Caco-2 (cell line): ENCODE measurements at regions not wholly inside any gene's neighbourhood (a gene's known extent, or its start where the extent isn't known, plus 50 kb on each side); places are given as distances from the start of the nearest gene placed in this dataset.
"Not testable (repeated sequence)": the region's sequence is repeated elsewhere in the genome, so short reads cannot be mapped to it uniquely, and the experiment has no call there.

Experiments used
- BruUV-seq: library from RNA; stranded (reverse); fragments of 400-500 nt; replicated peaks from 2 replicates; lab custom pipeline; 2021; lab: Mats Ljungman, UMichigan
- CTCF ChIA-PET: fragments of 300-600 bp; sonication (Branson Sonifier 250); formaldehyde crosslinking; loops from one replicate; lab custom pipeline; 2022; ENCODE audit warnings: antibody characterized with exemption; lab: Charles Lee
- POLR2A ChIA-PET: fragments of 300-600 bp; sonication (Branson Sonifier 250); formaldehyde crosslinking; loops from one replicate; lab custom pipeline; 2022; ENCODE audit warnings: antibody characterized with exemption; lab: Charles Lee
- DNase-seq, 2 experiments: peaks; one replicate each; pipeline versions ENCODE4 v3.0.0 to v3.0.0-alpha.2; 2020 to 2022
- H3K27me3 ChIP-seq: replicated peaks from 2 replicates; pipeline ENCODE4 v1.6.0; 2011; ENCODE audit warnings: low read length; ENCODE audit not compliant: control insufficient read depth, insufficient read depth
- H3K36me3 ChIP-seq: 2 replicates; pipeline ENCODE4 v1.5.1; 2011; ENCODE audit warnings: low read length; ENCODE audit not compliant: control insufficient read depth, insufficient read depth
- H3K4me1 ChIP-seq: fragments of 250-450 bp; sonication (Bioruptor Pico); 2 replicates; pipeline ENCODE4 v1.5.1; 2020; ENCODE audit warnings: mild to moderate bottlenecking
- H3K4me3 ChIP-seq: 2 replicates; pipeline ENCODE4 v1.5.1; 2011; ENCODE audit warnings: low read depth, mild to moderate bottlenecking, control low read depth, low read length
- H3K9me3 ChIP-seq: fragments of 250-450 bp; sonication (Bioruptor Pico); 2 replicates; pipeline ENCODE4 v1.5.1; 2020; ENCODE audit warnings: mild to moderate bottlenecking, moderate library complexity
- H3K27ac Mint-ChIP-seq: one replicate; pipeline ENCODE4 v1.8.0; 2022; ENCODE audit warnings: mixed read lengths; ENCODE audit not compliant: unreplicated experiment
- H3K27me3 Mint-ChIP-seq: one replicate; pipeline ENCODE4 v1.8.0; 2022; ENCODE audit warnings: mixed read lengths; ENCODE audit not compliant: insufficient read depth, unreplicated experiment
- H3K36me3 Mint-ChIP-seq: one replicate; pipeline ENCODE4 v1.8.0; 2022; ENCODE audit warnings: mild to moderate bottlenecking, mixed read lengths; ENCODE audit not compliant: insufficient read depth, unreplicated experiment
- H3K4me1 Mint-ChIP-seq: one replicate; pipeline ENCODE4 v1.8.0; 2022; ENCODE audit warnings: low read depth, mixed read lengths; ENCODE audit not compliant: unreplicated experiment
- H3K4me3 Mint-ChIP-seq: one replicate; pipeline ENCODE4 v1.8.0; 2022; ENCODE audit warnings: mild to moderate bottlenecking, moderate library complexity, mixed read lengths; ENCODE audit not compliant: unreplicated experiment
- H3K9me3 Mint-ChIP-seq: one replicate; pipeline ENCODE4 v1.8.0; 2022; ENCODE audit warnings: mixed read lengths; ENCODE audit not compliant: unreplicated experiment
- intact Hi-C: fragments of 100-400 bp; cut with micrococcal nuclease; formaldehyde crosslinking; loops from one replicate; pipeline ENCODE4 v1.10.0; 2022; ENCODE audit not compliant: unreplicated experiment
- TF ChIP-seq, protein P1 (sequence below), 2 experiments: fragments of 200-600 bp in 1 of 2; IDR thresholded peaks; 1 replicate in 1 of 2; 2 replicates in 1 of 2; pipeline versions ENCODE4 v1.5.1 to v1.8.0; 2011 to 2022; ENCODE audit warnings: antibody characterized with exemption in 1 of 2, control low read depth in 1 of 2, inconsistent platforms in 1 of 2, low read depth in 1 of 2, low read length in 1 of 2, mild to moderate bottlenecking in 1 of 2, moderate library complexity in 1 of 2; ENCODE audit not compliant: insufficient read depth in 1 of 2, severe bottlenecking in 1 of 2, unreplicated experiment in 1 of 2

DNA sequence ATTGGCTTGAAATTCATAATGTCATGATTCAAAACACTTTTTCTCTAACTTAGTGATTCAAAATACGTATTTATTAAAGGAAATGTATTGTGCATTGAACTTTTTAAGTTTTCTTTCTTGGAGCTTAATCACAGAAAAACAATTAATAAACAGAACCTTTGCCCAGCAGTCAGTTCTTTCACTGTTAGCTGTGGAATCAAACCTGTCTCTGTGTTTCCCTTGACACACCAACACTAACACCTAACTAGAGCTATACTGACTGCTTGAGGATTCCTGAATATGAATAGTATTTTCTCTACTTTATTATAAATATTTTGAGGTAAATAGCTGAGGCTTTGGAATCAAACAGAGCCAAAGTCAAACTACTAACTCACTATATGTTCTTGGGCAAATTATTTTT is 296.4 kb downstream of the HIVEP2 start:
- BruUV-seq, result no TSS peak
- no peak overlapping the region for H3K4me3 ChIP-seq
- H3K9me3 ChIP-seq, result no peaks in the 10 kb centered on the region
- no peaks in the 10 kb centered on the region for H3K36me3 ChIP-seq
- Mint-ChIP-seq H3K4me3 (no peak overlapping the region), H3K27me3 (peaks cover 3% of the 10 kb centered on the region), H3K36me3 (no peaks in the 10 kb centered on the region), H3K27ac (no peak overlapping the region), H3K9me3 (no peaks in the 10 kb centered on the region), H3K4me1 (no peaks in the 10 kb centered on the region)
- H3K4me1 ChIP-seq, result 0 out of 2 replicates have a peak, but pooled peaks cover 6% of the 10 kb centered on the region
- ChIA-PET CTCF (no interaction called here), POLR2A (no interaction called here)
- TF ChIP-seq, protein P1, sequence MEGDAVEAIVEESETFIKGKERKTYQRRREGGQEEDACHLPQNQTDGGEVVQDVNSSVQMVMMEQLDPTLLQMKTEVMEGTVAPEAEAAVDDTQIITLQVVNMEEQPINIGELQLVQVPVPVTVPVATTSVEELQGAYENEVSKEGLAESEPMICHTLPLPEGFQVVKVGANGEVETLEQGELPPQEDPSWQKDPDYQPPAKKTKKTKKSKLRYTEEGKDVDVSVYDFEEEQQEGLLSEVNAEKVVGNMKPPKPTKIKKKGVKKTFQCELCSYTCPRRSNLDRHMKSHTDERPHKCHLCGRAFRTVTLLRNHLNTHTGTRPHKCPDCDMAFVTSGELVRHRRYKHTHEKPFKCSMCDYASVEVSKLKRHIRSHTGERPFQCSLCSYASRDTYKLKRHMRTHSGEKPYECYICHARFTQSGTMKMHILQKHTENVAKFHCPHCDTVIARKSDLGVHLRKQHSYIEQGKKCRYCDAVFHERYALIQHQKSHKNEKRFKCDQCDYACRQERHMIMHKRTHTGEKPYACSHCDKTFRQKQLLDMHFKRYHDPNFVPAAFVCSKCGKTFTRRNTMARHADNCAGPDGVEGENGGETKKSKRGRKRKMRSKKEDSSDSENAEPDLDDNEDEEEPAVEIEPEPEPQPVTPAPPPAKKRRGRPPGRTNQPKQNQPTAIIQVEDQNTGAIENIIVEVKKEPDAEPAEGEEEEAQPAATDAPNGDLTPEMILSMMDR (IDR thresholded peaks at IDR 0.05; ENCODE audit: insufficient read depth in 1 of 2, low read depth in 1 of 2, low read length in 1 of 2, severe bottlenecking in 1 of 2, unreplicated experiment in 1 of 2), result no peak
- intact Hi-C loops, result no loop called here
- no peak for DNase-seq
- H3K27me3 ChIP-seq, result no peaks in the 10 kb centered on the region

DNA sequence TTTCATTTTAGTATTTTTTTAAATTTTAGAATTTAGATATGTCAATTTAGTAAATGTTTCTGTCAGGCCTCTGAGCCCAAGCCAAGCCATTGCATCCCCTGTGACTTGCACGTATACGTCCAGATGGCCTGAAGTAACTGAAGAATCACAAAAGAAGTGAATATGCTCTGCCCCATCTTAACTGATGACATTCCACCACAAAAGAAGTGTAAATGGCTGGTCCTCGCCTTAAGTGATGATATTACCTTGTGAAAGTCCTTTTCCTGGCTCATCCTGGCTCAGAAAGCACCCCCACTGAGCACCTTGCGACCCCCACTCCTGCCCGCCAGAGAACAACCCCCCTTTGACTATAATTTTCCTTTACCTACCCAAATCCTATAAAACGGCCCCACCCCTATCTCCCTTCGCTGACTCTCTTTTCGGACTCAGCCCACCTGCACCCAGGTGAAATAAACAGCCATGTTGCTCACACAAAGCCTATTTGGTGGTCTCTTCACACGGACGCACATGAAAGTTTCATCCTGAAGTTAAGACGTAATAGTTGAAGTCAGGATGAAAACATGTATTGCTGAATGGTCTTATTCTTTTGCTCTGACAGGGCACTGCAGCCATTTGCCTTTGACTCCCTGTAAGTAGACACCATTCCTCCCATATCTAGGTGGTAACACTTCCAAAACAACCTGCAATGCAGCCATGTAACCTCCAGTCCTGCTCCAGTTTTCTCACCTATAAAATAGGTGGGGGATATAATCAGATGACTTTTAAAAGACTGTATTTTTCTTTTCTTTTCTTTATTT is 295.3 kb downstream of the HIVEP2 start:
- H3K36me3 ChIP-seq, intact Hi-C loops, DNase-seq, H3K4me1 ChIP-seq, BruUV-seq, H3K4me1 Mint-ChIP-seq, POLR2A ChIA-PET, H3K4me3 ChIP-seq, H3K9me3 Mint-ChIP-seq, H3K4me3 Mint-ChIP-seq, H3K36me3 Mint-ChIP-seq, H3K9me3 ChIP-seq, H3K27me3 ChIP-seq, H3K27me3 Mint-ChIP-seq, H3K27ac Mint-ChIP-seq, CTCF ChIA-PET: not testable (repeated sequence)

DNA sequence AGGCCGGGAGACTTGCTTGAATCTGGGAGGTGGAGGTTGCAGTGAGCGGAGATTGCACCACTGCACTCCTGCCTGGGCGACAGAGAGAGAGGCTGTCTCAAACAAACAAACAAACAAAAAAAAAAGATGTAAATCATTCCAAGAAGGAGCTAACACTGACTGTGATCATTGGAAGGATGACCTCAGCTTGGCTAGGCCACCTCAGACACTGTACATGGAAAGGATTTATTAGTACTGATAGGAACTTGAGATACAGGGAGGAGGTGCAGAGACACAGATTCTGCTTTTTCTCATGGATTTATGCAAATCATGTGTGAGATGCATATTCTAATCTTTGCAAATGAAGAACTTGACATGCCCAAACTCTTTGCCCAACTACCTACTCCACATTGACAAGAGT is 293.6 kb downstream of the HIVEP2 start:
- no peaks in the 10 kb centered on the region for H3K27me3 ChIP-seq
- H3K36me3 ChIP-seq, result no peaks in the 10 kb centered on the region
- no peak overlapping the region for H3K4me3 ChIP-seq
- Mint-ChIP-seq H3K4me1 (no peaks in the 10 kb centered on the region), H3K27ac (no peak overlapping the region), H3K36me3 (no peaks in the 10 kb centered on the region), H3K9me3 (no peaks in the 10 kb centered on the region), H3K27me3 (peaks cover 12% of the 10 kb centered on the region), H3K4me3 (no peak overlapping the region)
- no peak for DNase-seq
- TF ChIP-seq, protein P1 (IDR thresholded peaks at IDR 0.05; ENCODE audit: insufficient read depth in 1 of 2, low read depth in 1 of 2, low read length in 1 of 2, severe bottlenecking in 1 of 2, unreplicated experiment in 1 of 2), result no peak
- POLR2A ChIA-PET, result no interaction called here
- H3K4me1 ChIP-seq, result 0 out of 2 replicates have a peak, but pooled peaks cover 6% of the 10 kb centered on the region
- BruUV-seq, result no TSS peak
- CTCF ChIA-PET, result no interaction called here
- no peaks in the 10 kb centered on the region for H3K9me3 ChIP-seq
- intact Hi-C loops, result no loop called here
